ENCODE measurements at regions not wholly inside any gene's neighbourhood (a gene's known extent, or its start where the extent isn't known, plus 50 kb on each side); places are given as distances from the start of the nearest gene placed in this dataset.

GRCh38 chr14:29265852-29266251, 499.3 kb downstream of the FOXG1 start:
- 81% methylated on average over 1 of the region's 1 CpG; no CpG with 5 or more reads in 1 of the 2 experiments for WGBS, 2 experiments (ENCODE audit: extremely low coverage in 1 of 2, insufficient coverage in 1 of 2, insufficient read length in 1 of 2, insufficient replicate concordance in 2 of 2, low coverage in 1 of 2, low lambda C conversion rate in 2 of 2, missing lambda C conversion rate in 1 of 2)
- no peak for DNase-seq (ENCODE audit: low read depth in 1 of 2, low spot score in 2 of 2)
- H3K9me3 ChIP-seq (ENCODE audit: insufficient read depth in 2 of 2, low read depth in 1 of 2, low read length in 1 of 2), result no peaks in the 10 kb centered on the region

More at GRCh38 chr14:29265852-29266251, 499.3 kb downstream of the FOXG1 start:
- no peaks in the 10 kb centered on the region for H3K79me2 ChIP-seq (ENCODE audit: control insufficient read depth in 1 of 2, insufficient read depth in 2 of 2, low read length in 2 of 2)
- H3K14ac ChIP-seq (ENCODE audit: insufficient read length), result no peak overlapping the region
- no peak overlapping the region for H4K5ac ChIP-seq (ENCODE audit: insufficient read length, low read depth, low read length)
- no peak overlapping the region for H3K4me3 ChIP-seq (ENCODE audit: extremely low read depth in 1 of 4, insufficient read depth in 2 of 4, low read depth in 3 of 4, low read length in 4 of 4)
- H3K23ac ChIP-seq (ENCODE audit: insufficient read length), result no peak overlapping the region
- H3K18ac ChIP-seq (ENCODE audit: extremely low read depth, low read length), result no peak overlapping the region
- FAIRE-seq, result no peak
- no peak overlapping the region for H2AK5ac ChIP-seq (ENCODE audit: low read depth, low read length)
- no peak overlapping the region for H3K4me2 ChIP-seq (ENCODE audit: insufficient read depth in 1 of 2, low read depth in 2 of 2, low read length in 2 of 2)
- H3K9ac ChIP-seq (replicated peaks in 1 of 4; ENCODE audit: extremely low read depth in 1 of 4, low read depth in 3 of 4, low read length in 3 of 4), result no peak overlapping the region
- H2BK5ac ChIP-seq (ENCODE audit: low read depth, low read length), result no peak overlapping the region
- H4K91ac ChIP-seq (replicated peaks; ENCODE audit: insufficient read length, low read length), result no peak overlapping the region
- no peak overlapping the region for H2BK15ac ChIP-seq (ENCODE audit: low read length)
- H3K56ac ChIP-seq (replicated peaks; ENCODE audit: insufficient read length, low read depth, low read length), result no peak overlapping the region
- H3K36me3 ChIP-seq (ENCODE audit: control insufficient read depth in 2 of 4, insufficient read depth in 4 of 4, low read length in 3 of 4), result no peaks in the 10 kb centered on the region
- no peaks in the 10 kb centered on the region for H3K4me1 ChIP-seq (replicated peaks in 1 of 4; ENCODE audit: control insufficient read depth in 3 of 4, insufficient read depth in 4 of 4, low read length in 3 of 4)
- no peak overlapping the region for H2BK120ac ChIP-seq (replicated peaks; ENCODE audit: low read depth, low read length)
- no peak overlapping the region for H2BK12ac ChIP-seq (ENCODE audit: low read depth, low read length)
- no peaks in the 10 kb centered on the region for H3K79me1 ChIP-seq (ENCODE audit: low read depth, low read length)
- H3K23me2 ChIP-seq (ENCODE audit: low read depth, low read length), result no peaks in the 10 kb centered on the region
- no peak overlapping the region for H2AFZ ChIP-seq (ENCODE audit: low read length)
- ChIA-PET CTCF (ENCODE audit: partially characterized antibody) (interaction anchor here (0.7 kb wide), 1 partner anchor 10 kb away, joined by 3 read pairs; no protein-coding TSS in a partner anchor), POLR2A (ENCODE audit: partially characterized antibody) (no interaction called here)
- no peaks in the 10 kb centered on the region for H4K20me1 ChIP-seq (replicated peaks in 1 of 2; ENCODE audit: control insufficient read depth in 1 of 2, insufficient read depth in 2 of 2, low read length in 2 of 2)
- TF ChIP-seq SP1 (IDR thresholded peaks at IDR 0.05; ENCODE audit: low read depth, low read length), result no peak
- TF ChIP-seq MAX (IDR thresholded peaks at IDR 0.05), result no peak
- no peak for TF ChIP-seq SUZ12 (IDR thresholded peaks at IDR 0.05; ENCODE audit: low read length)
- no peak for TF ChIP-seq RXRA (IDR thresholded peaks at IDR 0.05; ENCODE audit: insufficient read depth, low read depth, low read length)
- TF ChIP-seq SAP30 (IDR thresholded peaks at IDR 0.05; ENCODE audit: insufficient read depth, insufficient replicate concordance, low read length), result no peak
- TF ChIP-seq TCF12 (IDR thresholded peaks at IDR 0.05; ENCODE audit: low read depth, low read length), result no peak
- no peak for TF ChIP-seq PHF8 (conservative IDR thresholded peaks at IDR 0.05; ENCODE audit: low read depth, low read length)
- H2BK20ac ChIP-seq (ENCODE audit: low read length), result no peak overlapping the region
- H3K4ac ChIP-seq (replicated peaks; ENCODE audit: insufficient read length, low read depth, low read length), result no peak overlapping the region
- no peaks in the 10 kb centered on the region for H3K27me3 ChIP-seq (replicated peaks in 1 of 4; ENCODE audit: control insufficient read depth in 3 of 4, extremely low read depth in 1 of 4, insufficient read depth in 3 of 4, low read length in 3 of 4)
- H4K8ac ChIP-seq (ENCODE audit: extremely low read depth, insufficient read depth, low read length), result no peak overlapping the region
- H3K27ac ChIP-seq (ENCODE audit: low read depth, low read length), result no peak overlapping the region
